ENCODE measurements at regions not wholly inside any gene's neighbourhood (a gene's known extent, or its start where the extent isn't known, plus 50 kb on each side); places are given as distances from the start of the nearest gene placed in this dataset.

GRCh38 chr12:75706786-75707605 is 195.6 kb upstream of the KRR1 start (continued):
- peak; percentile 6 for TF ChIP-seq FOSL1 (tag; conservative IDR thresholded peaks at IDR 0.05)
- no peak for TF ChIP-seq CLOCK (CRISPR knock-in tag; IDR thresholded peaks at IDR 0.05; ENCODE audit: borderline replicate concordance)
- no peak for TF ChIP-seq ZNF696 (CRISPR knock-in tag; conservative IDR thresholded peaks at IDR 0.05)
- TF ChIP-seq BRF1 (IDR thresholded peaks at IDR 0.05; ENCODE audit: borderline replicate concordance, extremely low read depth, insufficient read length), result no peak
- TF ChIP-seq GTF2A2 (tag; IDR thresholded peaks at IDR 0.05), result no peak
- TF ChIP-seq NR4A1 (CRISPR knock-in tag; IDR thresholded peaks at IDR 0.05), result no peak
- no peak for TF ChIP-seq NR4A1 (tag; IDR thresholded peaks at IDR 0.05)
- TF ChIP-seq THRA (IDR thresholded peaks at IDR 0.05), result no peak
- TF ChIP-seq SPI1 (IDR thresholded peaks at IDR 0.05; ENCODE audit: borderline replicate concordance, low read depth, low read length), result no peak
- no peak for TF ChIP-seq ZNF282 (CRISPR knock-in tag; IDR thresholded peaks at IDR 0.05)
- no peak for TF ChIP-seq TCF7 (IDR thresholded peaks at IDR 0.05; ENCODE audit: borderline replicate concordance)
- peak; percentile 84 for TF ChIP-seq MTA2 (IDR thresholded peaks at IDR 0.05; ENCODE audit: low read depth)
- peak; percentile 40; the same call in 1 of the 2 replicates for TF ChIP-seq MYNN (IDR thresholded peaks at IDR 0.05)
- no peak for TF ChIP-seq MYNN (CRISPR knock-in tag; IDR thresholded peaks at IDR 0.05)
- peak; percentile 93 for TF ChIP-seq TCF3 (CRISPR knock-in tag; IDR thresholded peaks at IDR 0.05)
- peak; percentile 61 for TF ChIP-seq STAT5A (IDR thresholded peaks at IDR 0.05; ENCODE audit: borderline replicate concordance, low read length)
- no peak for TF ChIP-seq HNRNPK (IDR thresholded peaks at IDR 0.05; ENCODE audit: low read depth, low read length, poor library complexity, severe bottlenecking)
- TF ChIP-seq CREB3 (tag; conservative IDR thresholded peaks at IDR 0.05; ENCODE audit: low read depth), result no peak
- TF ChIP-seq ZNF589 (CRISPR knock-in tag; IDR thresholded peaks at IDR 0.05; ENCODE audit: low read depth), result peak; percentile 79; the same call in 1 of the 2 replicates
- no peak for TF ChIP-seq PHB2 (IDR thresholded peaks at IDR 0.05; ENCODE audit: low read depth)
- TF ChIP-seq ZBTB1 (CRISPR knock-in tag; IDR thresholded peaks at IDR 0.05; ENCODE audit: borderline replicate concordance, low read depth), result no peak
